H9 (cell line): ENCODE measurements at regions not wholly inside any gene's neighbourhood (a gene's known extent, or its start where the extent isn't known, plus 50 kb on each side); places are given as distances from the start of the nearest gene placed in this dataset.

Source experiments
- DNase-seq: peaks from one replicate; pipeline ENCODE4 v3.0.0-alpha.2; 2017
- H2AFZ ChIP-seq: one replicate; pipeline ENCODE4 v1.6.1; 2013; ENCODE audit warnings: mild to moderate bottlenecking, low read length, control low read depth, moderate library complexity
- H2AK5ac ChIP-seq: 2 replicates; pipeline ENCODE4 v1.6.1; 2013; ENCODE audit warnings: low read length, control low read depth, mixed read lengths; ENCODE audit not compliant: insufficient read length
- H2BK120ac ChIP-seq: one replicate; pipeline ENCODE4 v1.6.1; 2013; ENCODE audit warnings: low read depth, mild to moderate bottlenecking, low read length, control low read depth, inconsistent platforms; ENCODE audit not compliant: poor library complexity, severe bottlenecking
- H2BK12ac ChIP-seq: 2 replicates; pipeline ENCODE4 v1.6.1; 2013; ENCODE audit warnings: low read length, control low read depth, mixed read lengths, low read depth; ENCODE audit not compliant: insufficient read length
- H2BK15ac ChIP-seq: 2 replicates; pipeline ENCODE4 v1.6.1; 2013; ENCODE audit warnings: low read depth, low read length, control low read depth
- H2BK20ac ChIP-seq: one replicate; pipeline ENCODE4 v1.6.1; 2013; ENCODE audit warnings: low read depth, mild to moderate bottlenecking, low read length, control low read depth, inconsistent platforms; ENCODE audit not compliant: poor library complexity, severe bottlenecking
- H2BK5ac ChIP-seq: 2 replicates; pipeline ENCODE4 v1.6.1; 2013; ENCODE audit warnings: low read length, control low read depth, mixed read lengths; ENCODE audit not compliant: insufficient read length
- H3K14ac ChIP-seq: 2 replicates; pipeline ENCODE4 v1.6.1; 2013; ENCODE audit warnings: low read length, control low read depth; ENCODE audit not compliant: insufficient read depth
- H3K18ac ChIP-seq: 2 replicates; pipeline ENCODE4 v1.6.1; 2013; ENCODE audit warnings: low read depth, mild to moderate bottlenecking, mixed read lengths, low read length, control low read depth; ENCODE audit not compliant: insufficient read length
- H3K23ac ChIP-seq: 2 replicates; pipeline ENCODE4 v1.6.1; 2013; ENCODE audit warnings: low read length, control low read depth, mixed read lengths, low read depth; ENCODE audit not compliant: insufficient read length
- H3K23me2 ChIP-seq: 2 replicates; pipeline ENCODE4 v1.6.1; 2013; ENCODE audit warnings: low read depth, mild to moderate bottlenecking, mixed read lengths, low read length, control low read depth; ENCODE audit not compliant: insufficient read length, poor library complexity, severe bottlenecking
- H3K27ac ChIP-seq: 2 replicates; pipeline ENCODE4 v1.5.1; 2013; ENCODE audit warnings: low read length, control low read depth, mixed read lengths, low read depth; ENCODE audit not compliant: insufficient read length
- H3K27me3 ChIP-seq: 2 replicates; pipeline ENCODE4 v1.6.1; 2013; ENCODE audit warnings: low read length, control low read depth, inconsistent platforms; ENCODE audit not compliant: insufficient read depth
- H3K4ac ChIP-seq: 2 replicates; pipeline ENCODE4 v1.6.1; 2013; ENCODE audit warnings: low read depth, mild to moderate bottlenecking, control low read depth, inconsistent platforms, low read length, moderate library complexity
- H3K4me1 ChIP-seq: 2 replicates; pipeline ENCODE4 v1.6.1; 2013; ENCODE audit warnings: low read length, control low read depth, inconsistent platforms; ENCODE audit not compliant: insufficient read depth
- H3K4me2 ChIP-seq: 2 replicates; pipeline ENCODE4 v1.6.1; 2013; ENCODE audit warnings: low read length, control low read depth, mixed read lengths; ENCODE audit not compliant: insufficient read length, insufficient read depth
- H3K56ac ChIP-seq: 2 replicates; pipeline ENCODE4 v1.6.1; 2013; ENCODE audit warnings: low read depth, mild to moderate bottlenecking, mixed read lengths, low read length, control low read depth; ENCODE audit not compliant: insufficient read length
- H3K79me1 ChIP-seq: 2 replicates; pipeline ENCODE4 v1.6.1; 2013; ENCODE audit warnings: low read depth, mild to moderate bottlenecking, moderate library complexity, low read length, control low read depth, inconsistent platforms; ENCODE audit not compliant: insufficient read depth, poor library complexity, severe bottlenecking
- H3K79me2 ChIP-seq: 2 replicates; pipeline ENCODE4 v1.6.1; 2013; ENCODE audit warnings: low read length, control low read depth, inconsistent platforms; ENCODE audit not compliant: insufficient read depth
- H3K9ac ChIP-seq: 2 replicates; pipeline ENCODE4 v1.6.1; 2013; ENCODE audit warnings: low read length, control low read depth, mixed read lengths; ENCODE audit not compliant: insufficient read length; ENCODE audit errors: extremely low read depth
- H3K9me3 ChIP-seq: one replicate; pipeline ENCODE4 v1.6.1; 2013; ENCODE audit warnings: low read depth, low read length, inconsistent platforms; ENCODE audit not compliant: control insufficient read depth
- H3T11ph ChIP-seq: one replicate; pipeline ENCODE4 v1.6.1; 2013; ENCODE audit warnings: mild to moderate bottlenecking, low read length, control low read depth, inconsistent platforms
- H4K20me1 ChIP-seq: one replicate; pipeline ENCODE4 v1.6.1; 2013; ENCODE audit not compliant: control insufficient read depth, insufficient read length, insufficient read depth
- H4K5ac ChIP-seq: 2 replicates; pipeline ENCODE4 v1.6.1; 2013; ENCODE audit warnings: low read depth, mild to moderate bottlenecking, mixed read lengths, low read length, control low read depth; ENCODE audit not compliant: insufficient read length
- H4K8ac ChIP-seq: replicated peaks from 2 replicates; pipeline ENCODE4 v1.6.1; 2013; ENCODE audit warnings: low read length, control low read depth, mixed read lengths, low read depth; ENCODE audit not compliant: insufficient read length
- H4K91ac ChIP-seq: 2 replicates; pipeline ENCODE4 v1.6.1; 2013; ENCODE audit warnings: low read depth, mild to moderate bottlenecking, moderate library complexity, mixed read lengths, low read length, control low read depth; ENCODE audit not compliant: insufficient read length
- H3K27ac Mint-ChIP-seq, 3 experiments: 2 replicates in 2 of 3; 3 replicates in 1 of 3; pipeline ENCODE4 v1.8.0; 2020 to 2021; ENCODE audit warnings: mixed read lengths in 3 of 3, mild to moderate bottlenecking in 1 of 3, moderate library complexity in 1 of 3
- H3K27me3 Mint-ChIP-seq: 2 replicates; pipeline ENCODE4 v1.8.0; 2021; ENCODE audit warnings: low read depth, mild to moderate bottlenecking, moderate library complexity, mixed read lengths
- H3K36me3 Mint-ChIP-seq, 3 experiments: 2 replicates in 2 of 3; 3 replicates in 1 of 3; pipeline ENCODE4 v1.8.0; 2020 to 2021; ENCODE audit warnings: low read depth in 3 of 3, mixed read lengths in 3 of 3; ENCODE audit not compliant: insufficient read depth in 1 of 3
- H3K4me1 Mint-ChIP-seq, 2 experiments: 2 replicates each; pipeline ENCODE4 v1.8.0; 2020; ENCODE audit warnings: mixed read lengths in 2 of 2
- H3K4me3 Mint-ChIP-seq, 2 experiments: 2 replicates in 1 of 2; 3 replicates in 1 of 2; pipeline ENCODE4 v1.8.0; 2020 to 2021; ENCODE audit warnings: mild to moderate bottlenecking in 2 of 2, mixed read lengths in 2 of 2, moderate library complexity in 1 of 2
- H3K9me3 Mint-ChIP-seq, 2 experiments: 2 replicates in 1 of 2; 3 replicates in 1 of 2; pipeline ENCODE4 v1.8.0; 2020; ENCODE audit warnings: mild to moderate bottlenecking in 2 of 2, mixed read lengths in 2 of 2, moderate library complexity in 1 of 2
- WGBS: extraction: QIAGEN DNeasy Blood & Tissue Kit; methylation state at CpG from one replicate; pipeline ENCODE4 v1.1.7; 2013; ENCODE audit warnings: missing lambda C conversion rate, low lambda C conversion rate, mixed read lengths; ENCODE audit not compliant: insufficient read length; ENCODE audit errors: extremely low coverage; 5-methylcytosine and 5-hydroxymethylcytosine counted together
- TF ChIP-seq, protein P1 (sequence below): fragments of 200-600 bp; sonication (generic); conservative IDR thresholded peaks from 3 replicates; pipeline ENCODE4 v1.8.0; 2021; ENCODE audit warnings: antibody characterized with exemption, mild to moderate bottlenecking

- no peak overlapping the region for H3K4ac ChIP-seq
- H3K23ac ChIP-seq, result no peak overlapping the region
- H3K27ac Mint-ChIP-seq, result no peak overlapping the region
- H2BK12ac ChIP-seq, result no peak overlapping the region
- H2AFZ ChIP-seq, result no peak overlapping the region
- no peak overlapping the region for H2BK5ac ChIP-seq
- no CpG with 5 or more reads among the region's 3 CpGs for WGBS
- TF ChIP-seq, protein P1, sequence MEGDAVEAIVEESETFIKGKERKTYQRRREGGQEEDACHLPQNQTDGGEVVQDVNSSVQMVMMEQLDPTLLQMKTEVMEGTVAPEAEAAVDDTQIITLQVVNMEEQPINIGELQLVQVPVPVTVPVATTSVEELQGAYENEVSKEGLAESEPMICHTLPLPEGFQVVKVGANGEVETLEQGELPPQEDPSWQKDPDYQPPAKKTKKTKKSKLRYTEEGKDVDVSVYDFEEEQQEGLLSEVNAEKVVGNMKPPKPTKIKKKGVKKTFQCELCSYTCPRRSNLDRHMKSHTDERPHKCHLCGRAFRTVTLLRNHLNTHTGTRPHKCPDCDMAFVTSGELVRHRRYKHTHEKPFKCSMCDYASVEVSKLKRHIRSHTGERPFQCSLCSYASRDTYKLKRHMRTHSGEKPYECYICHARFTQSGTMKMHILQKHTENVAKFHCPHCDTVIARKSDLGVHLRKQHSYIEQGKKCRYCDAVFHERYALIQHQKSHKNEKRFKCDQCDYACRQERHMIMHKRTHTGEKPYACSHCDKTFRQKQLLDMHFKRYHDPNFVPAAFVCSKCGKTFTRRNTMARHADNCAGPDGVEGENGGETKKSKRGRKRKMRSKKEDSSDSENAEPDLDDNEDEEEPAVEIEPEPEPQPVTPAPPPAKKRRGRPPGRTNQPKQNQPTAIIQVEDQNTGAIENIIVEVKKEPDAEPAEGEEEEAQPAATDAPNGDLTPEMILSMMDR, result no peak
- no peak overlapping the region for H3K56ac ChIP-seq
- H3K14ac ChIP-seq, result no peak overlapping the region
- no peaks in the 10 kb centered on the region for H3K9me3 ChIP-seq
- no peaks in the 10 kb centered on the region for H3K23me2 ChIP-seq
- no peak overlapping the region for H2AK5ac ChIP-seq
- H2BK20ac ChIP-seq, result no peak overlapping the region
- H3K27ac ChIP-seq, result no peak overlapping the region
- no peak overlapping the region for H3K9ac ChIP-seq
- H3K36me3 Mint-ChIP-seq, result peaks cover 0 to 6% (median under 1%) of the 10 kb centered on the region in 3 experiments; a peak in 3 of 7 replicates
- H4K8ac ChIP-seq, result no peak overlapping the region
- 0 out of 4 replicates have a peak, but pooled peaks cover 0 to 2% of the 10 kb centered on the region in 2 experiments for H3K4me1 Mint-ChIP-seq
- H4K91ac ChIP-seq, result no peak overlapping the region
- no peaks in the 10 kb centered on the region for H3K27me3 ChIP-seq
- DNase-seq, result no peak
- no peak overlapping the region for H3T11ph ChIP-seq
- no peak overlapping the region for H3K18ac ChIP-seq
- peaks cover 5 to 15% of the 10 kb centered on the region in 2 experiments; a peak in 2 of 5 replicates for H3K9me3 Mint-ChIP-seq
- no peaks in the 10 kb centered on the region for H3K79me1 ChIP-seq
- no peaks in the 10 kb centered on the region for H3K4me1 ChIP-seq
- no peak overlapping the region for H3K4me3 Mint-ChIP-seq
- no peak overlapping the region for H3K4me2 ChIP-seq
- no peak overlapping the region for H2BK120ac ChIP-seq
- no peak overlapping the region for H2BK15ac ChIP-seq
- no peaks in the 10 kb centered on the region for H4K20me1 ChIP-seq
- H4K5ac ChIP-seq, result no peak overlapping the region
- H3K27me3 Mint-ChIP-seq, result no peaks in the 10 kb centered on the region
- no peaks in the 10 kb centered on the region for H3K79me2 ChIP-seq
Measured at GRCh38 chr3:39558775-39559306, 91.4 kb downstream of the MOBP start.
